Esophagus muscularis mucosa (tissue), 4 donors: ENCODE measurements at regions not wholly inside any gene's neighbourhood (a gene's known extent, or its start where the extent isn't known, plus 50 kb on each side); places are given as distances from the start of the nearest gene placed in this dataset.

ENCODE experiments used
- DNase-seq: peaks from one replicate; pipeline ENCODE4 v3.0.0-alpha.2; 2017; ENCODE audit errors: extremely low spot score
- H3K27ac ChIP-seq, 4 donors: fragments of 200-600 bp; sonication (generic); replicated peaks in 1 of 4; 1 replicate in 3 of 4; 2 replicates in 1 of 4; pipeline ENCODE4 v1.5.1; 2016 to 2019; ENCODE audit warnings: mild to moderate bottlenecking in 1 of 4
- H3K27me3 ChIP-seq, 4 donors: fragments of 200-600 bp; sonication (generic); one replicate each; pipeline versions ENCODE4 v1.5.1 to v1.6.0; 2016 to 2019
- H3K36me3 ChIP-seq, 4 donors: fragments of 200-600 bp; sonication (generic); one replicate each; pipeline ENCODE4 v1.5.1; 2016 to 2019
- H3K4me1 ChIP-seq, 4 donors: fragments of 200-600 bp; sonication (generic); one replicate each; pipeline ENCODE4 v1.5.1; 2016 to 2019
- H3K4me3 ChIP-seq, 4 donors: fragments of 200-600 bp; sonication (generic); 1 replicate in 2 of 4; 2 replicates in 2 of 4; pipeline ENCODE4 v1.5.1; 2016 to 2019; ENCODE audit warnings: mild to moderate bottlenecking in 4 of 4, moderate library complexity in 1 of 4
- H3K9me3 ChIP-seq, 4 donors: fragments of 200-600 bp; sonication (generic); 1 replicate in 3 of 4; 2 replicates in 1 of 4; pipeline ENCODE4 v1.5.1; 2016 to 2019
- CTCF ChIP-seq, 3 experiments: fragments of 200-600 bp in 2 of 3; fragments of 450-650 bp in 1 of 3; sonication (generic) in 2 of 3; IDR thresholded peaks; one replicate each; pipeline ENCODE4 v1.5.1; 2017 to 2019; ENCODE audit warnings: antibody characterized with exemption in 3 of 3, mild to moderate bottlenecking in 2 of 3, moderate library complexity in 1 of 3
- EP300 ChIP-seq: sonication (generic); formaldehyde crosslinking; IDR thresholded peaks from one replicate; pipeline ENCODE4 v1.6.1; 2017; ENCODE audit warnings: antibody characterized with exemption
- POLR2A ChIP-seq: fragments of 450-650 bp; IDR thresholded peaks from one replicate; pipeline ENCODE4 v1.6.1; 2017; ENCODE audit warnings: antibody characterized with exemption, moderate library complexity, mild to moderate bottlenecking, low read depth
- POLR2AphosphoS5 ChIP-seq, 2 donors: sonication (generic); formaldehyde crosslinking; IDR thresholded peaks; one replicate each; pipeline ENCODE4 v1.6.1; 2017; ENCODE audit warnings: antibody characterized with exemption in 2 of 2
- WGBS: methylation state at CpG from one replicate; pipeline ENCODE4 v1.1.5; 2018; 5-methylcytosine and 5-hydroxymethylcytosine counted together
- intact Hi-C: fragments of 100-400 bp; cut with DNase I; formaldehyde crosslinking; loops from one replicate; pipeline ENCODE4 v1.15.1; 2023

- no peaks in the 10 kb centered on the region for H3K36me3 ChIP-seq
- WGBS, result 93% methylated on average over 6 of the region's 6 CpGs
Observed at GRCh38 chr3:43783987-43784639, 93.4 kb downstream of the ABHD5 start.

GRCh38 chr3:43784640-43785011 lies 93.9 kb downstream of the ABHD5 start:
- peak; percentile 86 for DNase-seq
- Histone ChIP-seq H3K4me3 (no peak overlapping the region), H3K27me3 (no peaks in the 10 kb centered on the region), H3K27ac (no peak overlapping the region), H3K9me3 (no peaks in the 10 kb centered on the region), H3K36me3 (no peaks in the 10 kb centered on the region), H3K4me1 (no peaks in the 10 kb centered on the region)
- TF ChIP-seq EP300, result no peak
- no peak for TF ChIP-seq POLR2AphosphoS5 (IDR thresholded peaks at IDR 0.05)
- TF ChIP-seq CTCF (IDR thresholded peaks at IDR 0.05), result no peak
- WGBS, result 77% methylated on average over 4 of the region's 4 CpGs
- intact Hi-C loops, result no loop called here

More at GRCh38 chr3:43783987-43784639, 93.4 kb downstream of the ABHD5 start:
- intact Hi-C loops, result no loop called here
- Histone ChIP-seq H3K4me1 (no peaks in the 10 kb centered on the region), H3K9me3 (no peaks in the 10 kb centered on the region), H3K4me3 (no peak overlapping the region), H3K27me3 (no peaks in the 10 kb centered on the region), H3K27ac (no peak overlapping the region)
- no peak for TF ChIP-seq POLR2AphosphoS5 (IDR thresholded peaks at IDR 0.05)
- TF ChIP-seq CTCF (IDR thresholded peaks at IDR 0.05), result no peak
- no peak for TF ChIP-seq POLR2A
- TF ChIP-seq EP300, result no peak
- peak; percentile 89 for DNase-seq

GRCh38 chr3:43785551-43785950 lies 94.8 kb downstream of the ABHD5 start:
- H3K4me3 ChIP-seq, result no peak overlapping the region
- no peaks in the 10 kb centered on the region for H3K36me3 ChIP-seq
- intact Hi-C loops, result no loop called here
- H3K27me3 ChIP-seq, result no peaks in the 10 kb centered on the region
- no peak for TF ChIP-seq POLR2A
- TF ChIP-seq EP300, result no peak
- no peak for TF ChIP-seq CTCF (IDR thresholded peaks at IDR 0.05)
- TF ChIP-seq POLR2AphosphoS5 (IDR thresholded peaks at IDR 0.05), result no peak
- no peak overlapping the region for H3K27ac ChIP-seq
- H3K9me3 ChIP-seq, result no peaks in the 10 kb centered on the region
- DNase-seq, result peak; percentile 79
- no peaks in the 10 kb centered on the region for H3K4me1 ChIP-seq
- 46% methylated on average over 8 of the region's 8 CpGs for WGBS

- Histone ChIP-seq H3K4me1 (no peaks in the 10 kb centered on the region), H3K27ac (no peak overlapping the region), H3K9me3 (no peaks in the 10 kb centered on the region), H3K27me3 (no peaks in the 10 kb centered on the region), H3K4me3 (no peak overlapping the region), H3K36me3 (no peaks in the 10 kb centered on the region)
- WGBS, result 37% methylated on average over 2 of the region's 3 CpGs
- intact Hi-C loops, result no loop called here
- peak; percentile 72 for DNase-seq
- no peak for TF ChIP-seq POLR2AphosphoS5 (IDR thresholded peaks at IDR 0.05)
- no peak for TF ChIP-seq EP300
- no peak for TF ChIP-seq POLR2A
- TF ChIP-seq CTCF (IDR thresholded peaks at IDR 0.05), result no peak
Observed at GRCh38 chr3:43786102-43786501, 95.4 kb downstream of the ABHD5 start.
